Ishikawa (cell line): ENCODE measurements at regions not wholly inside any gene's neighbourhood (a gene's known extent, or its start where the extent isn't known, plus 50 kb on each side); places are given as distances from the start of the nearest gene placed in this dataset.

Experiments
- CEBPB ChIP-seq: IDR thresholded peaks from 2 replicates; pipeline ENCODE4 v1.6.1; 2012
- CREB1 ChIP-seq: IDR thresholded peaks from 2 replicates; pipeline ENCODE4 v1.6.1; 2012; ENCODE audit warnings: low read depth
- EGR1 ChIP-seq: IDR thresholded peaks from 2 replicates; pipeline ENCODE4 v1.6.1; 2012
- EP300 ChIP-seq: IDR thresholded peaks from 2 replicates; pipeline ENCODE4 v1.6.1; 2012; ENCODE audit warnings: borderline replicate concordance
- FOXM1 ChIP-seq: IDR thresholded peaks from 2 replicates; pipeline ENCODE4 v1.6.1; 2012; ENCODE audit warnings: low read depth, borderline replicate concordance
- NFIC ChIP-seq: IDR thresholded peaks from 2 replicates; pipeline ENCODE4 v1.6.1; 2012
- RAD21 ChIP-seq: IDR thresholded peaks from 2 replicates; pipeline ENCODE4 v1.6.1; 2012; ENCODE audit warnings: low read depth
- REST ChIP-seq: IDR thresholded peaks from 2 replicates; pipeline ENCODE4 v1.6.1; 2012; ENCODE audit warnings: low read depth, mild to moderate bottlenecking
- TAF1 ChIP-seq: IDR thresholded peaks from 2 replicates; pipeline ENCODE4 v1.6.1; 2012; ENCODE audit warnings: low read depth, mild to moderate bottlenecking
- TCF12 ChIP-seq: IDR thresholded peaks from 2 replicates; pipeline ENCODE4 v1.6.1; 2012; ENCODE audit warnings: low read depth
- TEAD4 ChIP-seq: IDR thresholded peaks from 2 replicates; pipeline ENCODE4 v1.6.1; 2012
- YY1 ChIP-seq: IDR thresholded peaks from 2 replicates; pipeline ENCODE4 v1.6.1; 2012; ENCODE audit warnings: low read depth
- ZBTB7A ChIP-seq: IDR thresholded peaks from 2 replicates; pipeline ENCODE4 v1.6.1; 2012; ENCODE audit warnings: low read depth
- TF ChIP-seq, protein P1 (sequence below): IDR thresholded peaks from 2 replicates; pipeline ENCODE4 v1.6.1; 2012
- TF ChIP-seq, protein P2 (sequence below): IDR thresholded peaks from 2 replicates; pipeline ENCODE4 v1.6.1; 2012

GRCh38 chr6:170093276-170093657 lies 197.6 kb downstream of the DLL1 start:
- no peak for TF ChIP-seq TEAD4
- TF ChIP-seq, protein P1, sequence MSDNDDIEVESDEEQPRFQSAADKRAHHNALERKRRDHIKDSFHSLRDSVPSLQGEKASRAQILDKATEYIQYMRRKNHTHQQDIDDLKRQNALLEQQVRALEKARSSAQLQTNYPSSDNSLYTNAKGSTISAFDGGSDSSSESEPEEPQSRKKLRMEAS = no peak
- no peak for TF ChIP-seq YY1

GRCh38 chr6:170092826-170093225 lies 198.1 kb downstream of the DLL1 start:
- TF ChIP-seq YY1 (no peak), TEAD4 (no peak), ZBTB7A (no peak), REST (no peak), CEBPB (no peak), RAD21 (no peak), NFIC (no peak), EGR1 (no peak), CREB1 (no peak), TCF12 (no peak), FOXM1 (no peak), EP300 (no peak), TAF1 (no peak)
- TF ChIP-seq, protein P1 = no peak
- TF ChIP-seq, protein P2, sequence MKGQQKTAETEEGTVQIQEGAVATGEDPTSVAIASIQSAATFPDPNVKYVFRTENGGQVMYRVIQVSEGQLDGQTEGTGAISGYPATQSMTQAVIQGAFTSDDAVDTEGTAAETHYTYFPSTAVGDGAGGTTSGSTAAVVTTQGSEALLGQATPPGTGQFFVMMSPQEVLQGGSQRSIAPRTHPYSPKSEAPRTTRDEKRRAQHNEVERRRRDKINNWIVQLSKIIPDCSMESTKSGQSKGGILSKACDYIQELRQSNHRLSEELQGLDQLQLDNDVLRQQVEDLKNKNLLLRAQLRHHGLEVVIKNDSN = no peak

DNA sequence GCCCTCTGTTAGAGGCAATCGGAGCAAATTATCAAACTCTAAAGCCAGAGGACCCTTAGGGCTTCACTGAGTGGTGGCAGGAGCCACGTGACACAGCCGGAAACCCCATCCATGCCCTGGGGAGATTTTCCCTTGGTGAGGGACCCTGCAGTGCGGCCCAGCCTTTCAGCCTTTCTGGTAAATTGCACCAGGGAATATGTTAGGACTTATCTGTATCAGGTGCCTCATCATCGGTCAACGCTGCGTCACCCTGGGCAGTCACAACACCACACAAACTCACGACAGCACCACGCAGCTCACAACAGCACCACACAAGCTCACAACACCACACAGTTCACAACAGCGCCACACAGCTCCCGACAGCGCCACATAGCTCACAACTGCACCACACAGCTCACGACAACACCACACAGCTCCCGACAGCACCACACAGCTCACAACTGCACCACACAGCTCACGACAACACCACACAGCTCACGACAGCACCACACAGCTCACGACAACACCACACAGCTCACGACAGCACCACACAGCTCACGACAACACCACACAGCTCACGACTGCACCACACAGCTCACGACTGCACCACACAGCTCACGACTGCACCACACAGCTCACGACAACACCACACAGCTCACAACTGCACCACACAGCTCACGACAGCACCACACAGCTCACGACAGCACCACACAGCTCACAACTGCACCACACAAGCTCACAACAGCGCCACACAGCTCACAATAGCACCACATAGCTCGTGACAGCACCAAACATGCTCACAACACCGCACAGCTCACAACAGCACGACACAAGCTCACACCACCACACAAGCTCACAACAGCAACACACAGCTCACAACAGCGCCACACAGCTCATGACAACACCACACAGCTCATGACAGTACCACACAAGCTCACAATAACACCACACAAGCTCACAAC lies 199.0 kb downstream of the DLL1 start:
- TF ChIP-seq REST (no peak), RAD21 (no peak)

GRCh38 chr6:170091000-170091638 lies 199.8 kb downstream of the DLL1 start:
- no peak for TF ChIP-seq RAD21
- TF ChIP-seq, protein P2 = no peak
- TF ChIP-seq EGR1 = no peak
- TF ChIP-seq EP300 = no peak
- no peak for TF ChIP-seq NFIC
- TF ChIP-seq ZBTB7A = no peak
- TF ChIP-seq CEBPB = no peak
- no peak for TF ChIP-seq TCF12
- TF ChIP-seq, protein P1 = no peak

GRCh38 chr6:170090561-170090960 lies 200.3 kb downstream of the DLL1 start:
- TF ChIP-seq FOXM1 (no peak), REST (no peak), CEBPB (no peak)
- TF ChIP-seq, protein P1 = no peak
